Posterior vena cava (tissue), 2 donors: ENCODE measurements at regions not wholly inside any gene's neighbourhood (a gene's known extent, or its start where the extent isn't known, plus 50 kb on each side); places are given as distances from the start of the nearest gene placed in this dataset.

Source experiments
- DNase-seq: peaks from one replicate; pipeline ENCODE4 v3.0.0-alpha.2; 2020; ENCODE audit warnings: low spot score
- intact Hi-C, 2 donors: fragments of 100-400 bp; cut with DNase I; formaldehyde crosslinking; loops; one replicate each; pipeline versions ENCODE4 v1.14.1 to v1.14.2; 2022 to 2023
- donor health status: DM: yes; HTN: yes; CAD: no.
- donor health status: DM: yes; HTN: yes; CAD: no.

DNA sequence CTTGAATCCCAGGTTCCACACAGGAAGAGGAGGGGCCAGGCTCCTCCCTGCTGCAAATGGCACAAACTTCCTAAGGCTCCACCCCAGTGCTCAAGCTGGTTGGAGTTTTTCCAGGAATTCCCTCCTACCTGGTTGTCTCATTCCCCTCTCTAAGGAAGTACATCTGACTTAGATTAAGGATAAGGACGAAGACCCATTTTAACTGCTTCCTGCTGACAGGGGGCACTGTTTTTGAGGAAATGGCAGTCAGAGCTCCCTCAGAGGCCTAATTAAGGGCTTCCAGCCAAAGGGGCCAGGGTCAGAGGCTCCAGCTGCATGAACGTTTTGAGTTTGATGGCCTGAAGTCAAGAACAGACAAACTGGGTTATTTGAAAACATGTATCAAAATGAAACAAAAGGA is 1084.7 kb downstream of the SLC6A15 start:
- no peak for DNase-seq
- intact Hi-C loops: no loop called here

DNA sequence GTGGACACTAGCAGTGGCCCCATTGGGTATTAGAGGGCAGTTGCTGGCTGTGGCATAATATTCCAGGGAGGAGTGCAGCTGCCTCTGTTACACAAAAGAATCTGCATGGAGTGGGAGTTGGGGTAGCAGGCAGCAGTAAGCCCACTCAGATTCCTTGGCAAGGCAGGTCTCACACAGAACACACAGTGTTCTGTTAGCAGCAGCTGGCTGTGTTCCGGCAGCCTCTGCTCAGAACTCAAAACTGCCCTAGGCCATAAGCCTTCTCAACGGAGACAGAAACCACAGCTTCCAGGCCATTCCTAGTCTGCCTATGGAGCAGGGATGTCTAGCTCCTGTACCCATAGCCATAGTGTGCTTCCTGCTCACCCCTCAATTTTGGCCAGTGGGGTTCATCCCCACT is 1085.4 kb downstream of the SLC6A15 start:
- intact Hi-C loops: no loop called here
- DNase-seq: no peak

DNA sequence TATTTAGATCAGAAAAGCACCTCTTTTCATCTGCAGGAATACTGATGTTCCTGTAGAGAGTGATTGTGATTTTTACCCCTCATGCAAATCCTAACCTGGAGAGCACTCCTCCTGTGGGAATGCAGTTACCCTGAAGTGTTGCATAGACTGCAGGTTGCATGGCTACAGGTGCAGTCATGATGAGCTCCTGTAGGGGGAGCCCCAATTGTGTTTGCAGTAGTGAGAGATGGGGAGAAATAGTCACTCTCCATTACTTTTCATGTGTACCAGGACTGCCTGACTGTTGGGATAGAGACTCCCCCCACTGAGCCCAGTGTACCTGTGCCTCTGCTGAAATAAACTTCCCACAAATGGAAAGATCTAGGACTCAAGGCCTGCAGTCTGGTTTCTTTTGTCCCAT is 1086.5 kb downstream of the SLC6A15 start:
- no peak for DNase-seq

DNA sequence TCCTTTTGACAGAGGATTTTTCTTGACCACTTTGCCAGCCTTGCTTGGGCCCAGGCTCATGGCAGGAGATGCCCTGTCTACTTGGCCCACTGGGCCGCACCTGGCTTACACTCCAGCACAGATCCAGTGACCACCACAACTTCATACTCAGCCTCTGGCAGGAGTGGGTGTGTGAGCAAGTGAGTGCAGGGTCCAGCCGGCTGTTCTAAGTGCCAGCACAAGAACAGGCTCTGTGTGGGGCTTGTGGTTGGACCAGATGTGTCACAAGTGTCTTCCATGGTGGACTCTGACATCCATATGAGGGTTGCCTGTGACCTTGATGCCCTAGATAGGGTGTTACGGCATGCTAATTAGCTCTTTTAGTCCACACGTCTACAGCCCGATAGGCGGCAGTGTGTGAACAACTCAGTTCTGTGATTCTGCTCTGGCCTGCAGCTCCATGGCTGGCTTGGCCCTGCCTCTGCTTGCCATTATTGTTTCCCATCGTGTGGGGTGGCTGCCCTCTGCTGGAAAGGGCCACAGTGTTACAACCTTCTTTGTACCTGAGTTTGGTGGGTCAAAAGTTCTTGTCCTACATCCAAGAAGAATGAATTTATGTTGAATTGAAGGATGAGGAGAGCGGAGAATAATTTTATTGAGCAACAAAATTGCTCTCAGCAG is 1089.1 kb downstream of the SLC6A15 start:
- intact Hi-C loops: no loop called here
- DNase-seq: peak; percentile 74

More for the DNA sequence above, 1086.5 kb downstream of the SLC6A15 start:
- intact Hi-C loops: no loop called here

DNA sequence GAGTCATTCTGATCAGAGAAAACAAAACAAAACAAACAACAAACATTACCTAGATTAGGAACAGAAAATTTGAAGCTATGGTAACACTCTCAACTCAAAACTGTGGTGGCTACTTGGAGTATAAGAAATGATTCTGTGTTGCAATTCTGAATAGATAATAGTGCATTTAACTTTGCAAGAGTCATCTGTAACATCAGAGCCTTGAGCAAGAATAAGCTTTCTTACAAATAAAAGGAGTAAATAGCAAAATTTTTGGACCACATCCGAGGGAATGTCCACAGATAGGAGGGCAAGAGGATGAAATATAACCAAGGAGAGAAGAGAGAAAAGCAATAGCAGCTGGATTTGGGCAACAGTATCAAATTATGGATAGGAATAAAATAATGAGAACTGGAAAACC is 1090.6 kb downstream of the SLC6A15 start:
- DNase-seq: no peak
- intact Hi-C loops: no loop called here

DNA sequence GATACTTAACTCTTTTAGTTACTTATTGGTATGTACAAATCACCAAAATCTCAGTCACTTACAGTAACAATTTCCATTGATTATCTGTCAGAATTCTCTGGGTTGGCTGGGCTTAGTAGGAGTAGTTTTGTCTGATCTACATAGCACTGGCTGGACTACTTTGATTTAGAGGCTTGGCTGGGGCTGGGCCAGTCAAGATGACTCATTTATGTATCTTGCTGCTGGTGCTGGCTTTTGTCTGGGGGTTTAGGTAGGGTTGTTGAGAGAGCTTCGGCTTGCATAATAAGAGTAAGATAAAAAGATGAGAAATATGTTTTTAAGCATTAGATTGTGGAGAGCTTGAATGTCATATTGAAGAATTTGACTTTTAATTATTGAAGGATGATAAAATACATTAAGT is 1093.7 kb downstream of the SLC6A15 start:
- intact Hi-C loops: no loop called here
- peak; percentile 83 for DNase-seq

DNA sequence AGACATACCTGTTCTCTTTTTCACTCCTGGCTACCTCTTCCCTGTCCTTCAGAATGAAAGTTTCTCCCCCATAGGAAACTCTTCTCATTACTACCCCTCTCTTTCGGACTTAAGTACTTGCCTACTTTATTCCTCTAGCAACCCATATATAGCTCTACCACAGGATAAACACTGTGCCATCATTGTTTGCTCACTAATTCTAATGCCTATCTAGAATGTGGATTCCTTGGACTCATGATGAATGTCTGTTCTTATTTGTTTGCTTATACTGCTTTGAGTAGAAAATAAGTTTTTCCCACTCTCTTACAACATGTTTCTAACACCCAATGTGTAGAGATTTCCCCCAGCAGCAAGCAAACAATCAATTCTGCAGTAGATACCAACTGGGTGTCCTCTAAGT is 1094.9 kb downstream of the SLC6A15 start:
- intact Hi-C loops: no loop called here
- no peak for DNase-seq

DNA sequence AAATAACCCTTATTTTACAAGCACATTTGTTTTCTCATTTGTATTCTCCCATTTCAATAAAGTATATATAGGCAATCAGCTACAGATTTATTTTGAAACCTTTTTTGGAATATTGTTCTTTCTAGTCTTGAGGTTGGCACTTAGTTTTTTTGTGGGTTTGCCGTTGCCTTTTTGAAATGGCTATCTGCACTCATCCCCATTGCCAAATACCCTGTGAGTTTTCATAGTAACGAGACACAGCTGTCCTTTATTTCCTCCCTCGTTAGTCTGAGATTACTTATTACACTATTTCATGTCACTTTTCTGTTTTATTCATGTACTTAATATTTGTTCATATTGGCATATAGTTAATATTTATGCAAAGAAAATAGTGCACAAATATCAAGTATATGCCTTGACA is 1104.0 kb downstream of the SLC6A15 start:
- no peak for DNase-seq
- intact Hi-C loops: no loop called here

DNA sequence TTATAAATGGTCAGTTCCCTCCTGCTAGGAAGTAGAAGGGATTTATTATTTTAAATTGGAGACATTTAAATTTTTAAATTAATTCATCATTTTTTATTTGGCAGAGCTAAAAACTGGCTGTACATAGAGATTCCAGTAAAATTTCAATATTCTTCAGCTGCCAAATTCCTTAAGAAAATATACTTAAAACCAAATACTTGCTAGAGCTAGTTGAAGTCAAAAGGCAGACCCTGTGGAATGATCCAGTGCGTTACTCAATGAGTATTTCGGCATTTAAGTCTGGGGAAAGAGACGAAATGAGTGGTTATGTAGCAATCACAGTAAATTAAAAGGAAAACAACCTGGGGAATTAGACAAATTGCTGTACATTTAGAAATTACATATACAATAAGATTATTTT is 1104.7 kb downstream of the SLC6A15 start:
- no peak for DNase-seq

DNA sequence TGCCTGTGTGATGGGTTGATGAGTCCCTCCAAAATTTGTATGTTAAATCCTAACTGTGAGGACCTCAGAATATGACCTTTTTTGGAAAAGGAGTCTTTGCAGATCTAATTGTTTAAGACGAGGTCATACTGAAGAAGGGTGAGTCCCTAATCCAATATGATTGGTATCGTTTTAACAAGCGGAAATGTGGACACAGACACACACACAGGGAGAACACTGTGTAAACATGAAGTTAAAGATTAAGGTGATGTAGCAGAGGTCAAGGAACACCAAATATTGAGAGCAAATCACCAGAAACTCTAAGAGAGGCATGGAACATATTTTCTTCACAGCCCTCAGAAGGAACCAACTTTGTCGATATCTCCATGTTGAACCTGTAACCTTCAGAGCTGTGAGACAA is 1106.7 kb downstream of the SLC6A15 start:
- intact Hi-C loops: no loop called here

More for the DNA sequence above, 1104.7 kb downstream of the SLC6A15 start:
- intact Hi-C loops: no loop called here

DNA sequence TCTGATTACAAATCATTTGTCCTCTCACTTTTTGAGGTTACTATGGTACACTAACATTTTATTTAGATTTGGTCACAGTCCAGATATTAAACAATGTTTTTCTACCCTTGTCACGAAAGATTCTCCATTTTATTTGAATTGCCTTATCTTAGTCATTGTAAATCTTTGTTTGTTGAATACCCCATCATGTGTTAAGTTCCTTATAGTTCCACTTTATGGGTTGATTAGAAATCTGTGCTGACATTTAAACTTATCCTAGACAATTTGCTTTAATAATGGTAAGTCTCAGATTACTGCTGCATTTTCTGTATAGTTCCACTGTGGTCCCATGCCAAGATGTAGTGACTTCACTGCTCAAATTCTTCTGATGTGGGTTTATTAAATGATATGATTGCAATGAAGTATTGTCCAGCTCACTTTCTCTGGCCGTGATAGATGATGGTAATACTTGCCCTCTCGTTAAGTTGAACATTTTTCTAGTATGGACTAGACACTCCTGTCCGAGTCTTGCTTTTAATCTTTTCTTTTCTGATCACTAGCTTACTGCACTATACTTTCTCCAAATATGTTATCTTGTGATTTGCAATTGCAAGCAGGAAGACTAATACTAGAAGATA is 1107.3 kb downstream of the SLC6A15 start:
- DNase-seq: no peak
- intact Hi-C loops: no loop called here

More for the DNA sequence above, 1106.7 kb downstream of the SLC6A15 start:
- DNase-seq: no peak

DNA sequence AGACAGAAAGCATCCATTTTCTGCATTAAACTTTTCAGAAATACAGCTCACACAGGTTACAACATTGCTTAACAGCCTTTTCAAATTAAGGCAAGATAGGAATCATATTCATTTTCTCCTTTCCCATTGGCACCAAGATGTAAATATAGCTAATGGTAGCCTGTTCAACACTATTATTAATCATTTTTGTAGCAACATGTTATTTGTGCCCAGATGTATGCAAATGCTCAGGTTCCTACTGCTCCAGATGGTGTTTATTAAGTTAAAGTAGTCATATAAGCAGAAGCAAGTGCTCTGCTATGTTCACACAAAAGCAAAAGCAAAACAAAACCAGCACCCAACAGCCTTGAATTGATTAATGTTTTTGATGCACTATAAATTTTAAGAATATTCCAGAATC is 1110.6 kb downstream of the SLC6A15 start:
- intact Hi-C loops: no loop called here
- no peak for DNase-seq

DNA sequence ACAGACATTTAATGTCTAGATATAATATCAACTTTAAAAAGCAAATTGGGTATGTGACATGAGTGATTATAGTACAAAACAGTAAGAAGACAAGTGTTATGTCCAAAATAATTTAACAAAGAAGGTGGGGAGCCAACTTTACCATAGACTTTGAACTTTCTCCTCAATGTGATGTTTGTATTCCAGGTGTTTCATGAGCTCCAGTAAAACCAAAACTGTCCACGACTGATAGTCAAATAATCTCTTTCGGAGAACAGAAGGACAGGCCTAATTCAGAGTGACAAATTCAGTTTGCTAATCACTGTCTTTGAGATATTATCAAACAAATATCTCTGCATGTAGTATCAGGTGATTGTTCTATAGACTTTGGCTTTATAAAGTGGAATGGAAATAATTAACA is 1112.6 kb downstream of the SLC6A15 start:
- no peak for DNase-seq
- intact Hi-C loops: no loop called here

DNA sequence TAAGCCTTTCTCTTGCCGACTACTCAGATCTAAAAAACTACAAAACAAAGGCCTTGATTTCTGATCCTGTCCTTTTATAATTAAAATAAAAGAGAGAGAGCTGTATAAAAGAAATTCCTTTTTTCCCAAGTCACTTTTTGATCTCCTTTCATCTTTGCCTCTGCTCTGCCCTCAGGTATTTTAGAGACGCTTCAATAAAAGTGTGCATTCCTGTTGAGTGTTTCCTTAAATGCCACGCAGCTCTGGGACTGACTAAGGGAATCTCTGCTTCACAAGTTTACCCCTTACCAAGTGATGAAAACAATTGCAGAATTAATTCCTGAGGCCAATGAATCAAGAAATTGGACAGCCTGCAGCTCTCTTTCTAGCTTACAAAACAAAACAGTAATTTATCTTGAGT is 1109.8 kb downstream of the TMTC2 start:
- intact Hi-C loops: loop anchor here in 1 of 2 donors (10.0 kb wide), 1 partner anchor 432 kb away; no protein-coding TSS in a partner anchor
- no peak for DNase-seq

DNA sequence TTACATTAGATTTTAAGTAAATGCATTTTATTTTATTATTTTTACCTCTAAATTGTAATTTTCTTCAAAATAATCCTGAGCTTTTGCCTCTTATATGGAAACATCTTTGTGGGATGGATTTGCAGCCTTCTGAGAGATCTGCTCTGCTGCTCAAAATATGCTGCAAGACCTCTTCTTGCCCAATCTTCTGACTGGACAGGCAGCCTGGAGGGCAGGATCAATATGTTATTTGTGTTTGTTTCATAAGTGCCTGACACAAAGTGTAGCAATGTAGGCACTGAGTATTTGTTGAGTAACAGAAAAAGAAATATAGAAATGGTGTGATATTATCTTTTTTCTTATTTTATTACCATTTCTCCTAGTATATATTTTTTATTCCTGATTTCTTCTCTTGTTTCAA is 1106.9 kb downstream of the TMTC2 start:
- DNase-seq: no peak
- intact Hi-C loops: loop anchor here in 1 of 2 donors (10.0 kb wide), 1 partner anchor 429 kb away; no protein-coding TSS in a partner anchor

DNA sequence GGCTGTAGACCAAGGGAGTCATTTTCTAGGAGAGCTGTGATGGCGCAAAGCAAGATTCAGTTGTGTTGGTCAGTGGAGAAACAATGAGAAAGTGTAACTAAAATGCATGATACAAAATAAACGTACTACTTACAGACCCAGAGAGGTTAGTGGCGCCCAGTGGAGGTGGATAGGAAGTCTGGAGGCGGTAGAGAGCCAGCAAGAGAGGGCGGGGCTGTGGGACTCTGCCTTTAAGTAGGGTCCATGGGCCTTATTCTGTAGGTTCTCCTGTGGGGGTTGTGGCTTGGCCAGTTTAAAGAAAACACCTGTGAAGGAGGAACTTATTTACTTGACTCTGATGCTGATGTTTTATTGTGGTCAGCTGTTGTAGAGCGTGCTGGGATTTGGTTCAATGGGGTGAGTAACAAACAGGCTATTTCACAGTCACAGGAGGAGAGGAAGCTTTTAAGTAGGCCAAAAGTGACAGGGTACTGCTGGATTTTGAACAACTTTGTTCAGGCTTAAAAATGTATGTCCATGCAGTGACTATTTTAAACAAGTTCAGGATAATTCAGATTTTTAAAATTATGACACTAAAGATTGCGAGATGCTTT is 1097.7 kb downstream of the TMTC2 start:
- DNase-seq: no peak
- intact Hi-C loops: no loop called here

DNA sequence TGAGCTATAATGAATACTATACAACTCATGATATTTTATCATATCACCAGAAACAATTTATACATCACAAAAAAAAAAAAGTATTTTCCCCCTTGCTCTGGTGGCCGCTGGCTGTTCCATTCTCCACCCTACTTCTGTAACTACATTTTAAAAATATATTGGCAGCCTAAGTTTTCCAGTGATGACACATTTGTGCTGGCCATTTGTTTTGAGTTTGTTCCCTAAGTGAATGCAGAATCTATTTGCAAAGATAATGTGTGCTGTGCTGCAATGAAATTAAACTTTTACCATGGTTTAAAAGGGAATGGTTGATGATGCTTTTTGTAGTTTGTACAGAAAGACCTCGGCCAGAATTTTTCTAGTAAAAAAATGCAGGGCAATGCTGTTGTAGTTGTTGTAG is 1092.8 kb downstream of the TMTC2 start:
- intact Hi-C loops: no loop called here
- no peak for DNase-seq

DNA sequence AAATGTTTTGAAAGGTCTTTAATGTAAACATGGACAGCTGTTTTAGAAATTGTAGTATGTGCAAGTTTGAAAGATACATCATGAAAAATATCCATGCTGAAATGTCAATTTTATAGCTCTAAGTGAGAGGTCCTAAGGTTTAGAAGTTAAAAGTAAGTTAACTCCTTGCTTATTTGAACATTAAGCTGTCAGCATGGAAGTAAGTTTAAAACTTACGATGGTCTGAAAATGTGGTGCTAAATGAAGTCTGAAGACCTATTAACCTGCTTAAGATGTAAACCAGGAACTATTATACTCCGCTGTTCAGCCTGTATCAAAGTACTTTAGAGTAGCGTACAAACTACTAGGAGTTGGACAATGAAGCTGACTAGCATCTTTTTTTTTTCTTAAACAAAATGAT is 1082.4 kb downstream of the TMTC2 start:
- no peak for DNase-seq
- intact Hi-C loops: no loop called here

DNA sequence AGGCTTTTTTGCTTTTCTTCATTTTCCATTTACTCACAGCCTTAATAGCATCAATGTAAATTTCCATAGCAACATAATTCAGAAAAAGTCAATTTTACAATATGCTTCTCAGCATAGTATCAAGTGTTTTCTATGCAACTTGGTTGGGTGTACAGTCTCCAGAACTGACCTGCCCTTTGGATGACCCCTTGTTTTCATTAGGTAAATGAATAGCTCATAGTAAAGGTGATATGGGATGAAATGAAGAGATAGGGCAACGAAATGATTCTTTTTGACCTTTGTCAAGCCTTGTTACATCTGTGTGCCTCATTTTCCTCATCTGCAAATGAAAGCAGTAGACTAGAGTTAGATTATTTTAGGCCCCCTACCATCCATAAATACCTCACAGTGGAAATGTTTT is 1081.0 kb downstream of the TMTC2 start:
- no peak for DNase-seq
- intact Hi-C loops: no loop called here

DNA sequence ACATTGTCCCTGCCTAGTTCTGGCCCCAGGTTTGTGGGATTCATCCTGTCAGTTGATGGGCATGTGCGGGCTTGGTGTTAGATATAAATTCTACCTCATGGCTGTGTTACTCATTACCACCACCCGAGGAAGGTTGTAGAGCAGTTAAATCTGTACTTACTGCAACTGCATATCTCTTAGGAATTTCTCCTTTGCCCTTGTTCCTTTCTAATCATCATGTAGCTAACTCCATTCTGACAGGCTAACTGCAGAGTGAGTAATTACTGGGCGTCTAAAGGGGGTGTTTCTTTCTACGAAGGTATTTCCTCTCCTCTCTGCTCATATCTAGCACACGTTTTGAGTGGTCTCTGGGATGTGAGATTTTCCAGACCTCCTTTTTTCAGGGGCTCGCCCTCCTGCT is 1076.7 kb downstream of the TMTC2 start:
- intact Hi-C loops: no loop called here
- DNase-seq: no peak

DNA sequence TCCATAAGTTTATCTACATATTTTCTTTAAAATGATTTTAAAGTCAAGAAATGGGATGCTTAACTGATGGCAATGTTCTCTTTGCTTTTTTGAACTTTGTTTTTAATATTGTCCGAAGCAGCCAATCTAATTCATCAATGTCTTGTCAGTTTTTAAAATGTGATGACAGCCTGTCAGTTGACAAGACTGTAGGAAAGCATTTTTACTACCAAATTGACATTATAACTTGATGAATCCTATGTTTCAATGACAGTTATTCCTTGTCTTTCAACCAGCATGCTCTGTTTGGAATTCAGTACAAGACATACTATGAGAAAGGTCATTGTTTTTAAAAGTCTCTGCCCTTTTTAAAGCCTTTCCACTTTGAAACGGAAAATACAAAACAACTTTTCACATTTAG is 1073.2 kb downstream of the TMTC2 start:
- DNase-seq: no peak
- intact Hi-C loops: no loop called here
